Osteoblast (primary cell): ENCODE measurements at regions not wholly inside any gene's neighbourhood (a gene's known extent, or its start where the extent isn't known, plus 50 kb on each side); places are given as distances from the start of the nearest gene placed in this dataset.
"Not testable (repeated sequence)": the region's sequence is repeated elsewhere in the genome, so short reads cannot be mapped to it uniquely, and the experiment has no call there.

Experiments
- DNase-seq: peaks from one replicate; pipeline ENCODE4 v3.0.0; 2011; ENCODE audit warnings: low spot score, mixed read lengths; ENCODE audit not compliant: insufficient read length; ENCODE audit errors: missing footprints
- H2AFZ ChIP-seq: 2 replicates; pipeline ENCODE4 v1.6.0; 2011; ENCODE audit warnings: mild to moderate bottlenecking, low read length
- H3K27ac ChIP-seq: 2 replicates; pipeline ENCODE4 v1.5.1; 2011; ENCODE audit warnings: mild to moderate bottlenecking, low read depth, low read length, moderate library complexity
- H3K27me3 ChIP-seq: 2 replicates; pipeline ENCODE4 v1.6.0; 2012; ENCODE audit warnings: mild to moderate bottlenecking, control low read depth, inconsistent platforms, low read length, moderate library complexity; ENCODE audit not compliant: insufficient read depth
- H3K36me3 ChIP-seq: 2 replicates; pipeline ENCODE4 v1.5.1; 2011; ENCODE audit warnings: mild to moderate bottlenecking, low read length, control low read depth, moderate library complexity; ENCODE audit not compliant: insufficient read depth
- H3K4me1 ChIP-seq: 2 replicates; pipeline ENCODE4 v1.5.1; 2011; ENCODE audit warnings: mild to moderate bottlenecking, low read length, control low read depth, moderate library complexity; ENCODE audit not compliant: insufficient read depth
- H3K4me2 ChIP-seq: 2 replicates; pipeline ENCODE4 v1.6.0; 2011; ENCODE audit warnings: mild to moderate bottlenecking, low read length; ENCODE audit not compliant: insufficient read depth
- H3K4me3 ChIP-seq: fragments of 200-600 bp; sonication (generic); 3 replicates; pipeline ENCODE4 v1.5.1; 2012; ENCODE audit warnings: mild to moderate bottlenecking, low read length, inconsistent platforms; ENCODE audit not compliant: insufficient read depth
- H3K79me2 ChIP-seq: 2 replicates; pipeline ENCODE4 v1.6.0; 2012; ENCODE audit warnings: mild to moderate bottlenecking, low read length, control low read depth, inconsistent platforms; ENCODE audit not compliant: insufficient read depth
- H3K9me3 ChIP-seq: 2 replicates; pipeline ENCODE4 v1.5.1; 2011; ENCODE audit warnings: low read depth, low read length, control low read depth
- H4K20me1 ChIP-seq: 2 replicates; pipeline ENCODE4 v1.6.0; 2012; ENCODE audit warnings: mild to moderate bottlenecking, low read length, control low read depth; ENCODE audit not compliant: insufficient read depth
- CTCF ChIP-seq: IDR thresholded peaks from 2 replicates; pipeline ENCODE4 v1.5.1; 2011; ENCODE audit warnings: mild to moderate bottlenecking, low read depth, low read length, moderate library complexity; ENCODE audit errors: extremely low read depth

DNA sequence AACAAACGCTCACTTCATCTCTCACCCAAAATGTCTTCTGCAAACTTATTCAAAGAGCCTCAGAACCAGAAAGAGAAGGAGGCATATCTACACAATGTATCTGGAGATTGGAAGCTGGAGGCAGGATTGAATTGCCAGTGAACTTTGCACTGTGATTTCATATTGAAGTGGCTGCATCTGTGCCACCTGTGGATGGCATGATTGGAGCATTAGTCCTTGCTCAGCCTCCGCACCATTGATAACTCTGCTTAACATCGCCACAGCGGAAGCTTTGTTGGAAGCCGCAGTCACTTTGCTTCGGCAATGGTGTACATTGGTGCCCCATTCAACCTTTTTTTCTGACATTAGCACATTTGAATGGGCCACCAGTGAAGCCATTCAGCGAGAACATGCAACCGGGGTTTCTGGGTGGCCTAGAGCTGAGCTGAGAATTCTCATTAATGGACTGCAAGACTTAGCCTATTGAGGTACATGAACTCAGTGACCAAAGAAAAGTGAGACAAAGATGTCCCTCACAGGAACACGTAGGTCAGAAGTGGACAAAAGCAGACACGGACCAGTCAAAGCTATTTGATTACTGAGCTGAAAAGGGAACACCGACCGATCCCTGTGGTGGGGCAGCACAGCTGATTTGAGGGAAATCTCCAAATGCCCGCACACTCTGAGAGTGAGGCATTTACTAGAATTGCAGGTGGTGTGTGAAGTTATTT is 130.4 kb downstream of the BRMS1L start:
- peaks cover 2% of the 10 kb centered on the region for H3K27me3 ChIP-seq
- no peaks in the 10 kb centered on the region for H3K79me2 ChIP-seq
- no peak overlapping the region for H3K4me3 ChIP-seq
- H2AFZ ChIP-seq, result no peak overlapping the region
- no peak for DNase-seq
- no peaks in the 10 kb centered on the region for H3K36me3 ChIP-seq
- H3K4me2 ChIP-seq, result no peak overlapping the region
- H3K27ac ChIP-seq, result no peak overlapping the region
- no peaks in the 10 kb centered on the region for H3K9me3 ChIP-seq
- H3K4me1 ChIP-seq, result no peaks in the 10 kb centered on the region
- no peak for TF ChIP-seq CTCF
- no peaks in the 10 kb centered on the region for H4K20me1 ChIP-seq

DNA sequence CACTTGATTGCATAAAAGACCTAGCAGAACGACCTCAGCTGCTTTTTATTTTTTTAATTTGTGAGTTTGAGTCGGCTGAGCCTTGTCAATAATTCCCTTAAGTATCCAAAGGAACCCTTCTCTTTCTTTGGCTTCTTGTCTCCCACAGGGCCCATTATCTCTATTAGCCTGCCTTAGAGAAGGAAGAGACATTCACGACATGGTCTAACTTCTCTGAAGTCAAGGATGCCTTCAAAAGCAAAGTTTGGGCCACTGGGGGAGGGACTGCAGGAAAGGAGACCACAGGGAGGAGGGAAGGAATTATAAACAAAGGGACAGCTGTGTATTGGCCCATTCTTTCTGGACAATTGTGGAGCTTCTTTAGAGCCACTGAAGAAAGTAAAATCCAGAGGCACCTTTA is 126.4 kb downstream of the BRMS1L start:
- Histone ChIP-seq H3K27me3 (peaks cover 2% of the 10 kb centered on the region), H3K4me3 (no peak overlapping the region), H3K27ac (no peak overlapping the region), H3K36me3 (no peaks in the 10 kb centered on the region), H2AFZ (no peak overlapping the region), H4K20me1 (no peaks in the 10 kb centered on the region), H3K4me1 (no peaks in the 10 kb centered on the region), H3K9me3 (no peaks in the 10 kb centered on the region), H3K4me2 (no peak overlapping the region), H3K79me2 (no peaks in the 10 kb centered on the region)
- no peak for TF ChIP-seq CTCF
- no peak for DNase-seq

- Histone ChIP-seq H3K9me3 (no peaks in the 10 kb centered on the region), H2AFZ (no peak overlapping the region), H3K4me3 (no peak overlapping the region), H3K79me2 (no peaks in the 10 kb centered on the region), H3K4me1 (no peaks in the 10 kb centered on the region), H3K4me2 (no peak overlapping the region), H3K27ac (no peak overlapping the region), H4K20me1 (no peaks in the 10 kb centered on the region), H3K27me3 (no peaks in the 10 kb centered on the region), H3K36me3 (no peaks in the 10 kb centered on the region)
- DNase-seq, result no peak
- TF ChIP-seq CTCF, result no peak
Observed at GRCh38 chr14:35949920-35950513, 123.9 kb downstream of the BRMS1L start.

DNA sequence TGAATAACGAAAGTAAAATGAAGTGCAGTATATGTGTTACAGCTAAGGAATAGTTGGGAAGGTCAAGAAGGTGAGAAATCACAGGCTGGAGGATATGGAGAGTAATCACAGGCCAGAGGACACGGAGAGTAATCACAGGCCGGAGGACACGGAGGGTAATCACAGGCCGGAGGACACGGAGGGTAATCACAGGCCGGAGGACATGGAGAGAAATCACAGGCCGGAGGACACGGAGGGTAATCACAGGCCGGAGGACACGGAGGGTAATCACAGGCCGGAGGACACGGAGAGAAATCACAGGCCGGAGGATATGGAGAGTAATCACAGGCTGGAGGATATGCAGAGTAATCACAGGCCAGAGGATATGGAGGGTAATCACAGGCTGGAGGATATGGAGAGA is 121.8 kb downstream of the BRMS1L start:
- H3K4me2 ChIP-seq, H3K27ac ChIP-seq, DNase-seq, H2AFZ ChIP-seq, H3K36me3 ChIP-seq, H3K27me3 ChIP-seq, H4K20me1 ChIP-seq, H3K4me3 ChIP-seq, H3K9me3 ChIP-seq, H3K4me1 ChIP-seq, H3K79me2 ChIP-seq: not testable (repeated sequence)
